Chondrocyte (in vitro differentiated cells): ENCODE measurements at regions not wholly inside any gene's neighbourhood (a gene's known extent, or its start where the extent isn't known, plus 50 kb on each side); places are given as distances from the start of the nearest gene placed in this dataset.

Source experiments
- DNase-seq: peaks from one replicate; pipeline ENCODE4 v3.0.0; 2021; ENCODE audit warnings: mixed read lengths, low spot score
- H3K27ac Mint-ChIP-seq: one replicate; pipeline ENCODE4 v1.8.0; 2021; ENCODE audit warnings: mild to moderate bottlenecking, moderate library complexity, mixed read lengths; ENCODE audit not compliant: unreplicated experiment
- H3K27me3 Mint-ChIP-seq: 2 replicates; pipeline ENCODE4 v1.8.0; 2021; ENCODE audit warnings: low read depth, mixed read lengths
- H3K36me3 Mint-ChIP-seq: 2 replicates; pipeline ENCODE4 v1.8.0; 2021; ENCODE audit warnings: low read depth, mixed read lengths
- H3K4me1 Mint-ChIP-seq: 2 replicates; pipeline ENCODE4 v1.8.0; 2021; ENCODE audit warnings: low read depth, mild to moderate bottlenecking, mixed read lengths
- H3K4me3 Mint-ChIP-seq: one replicate; pipeline ENCODE4 v1.8.0; 2021; ENCODE audit warnings: mild to moderate bottlenecking, moderate library complexity, mixed read lengths; ENCODE audit not compliant: unreplicated experiment
- H3K9me3 Mint-ChIP-seq: 2 replicates; pipeline ENCODE4 v1.8.0; 2021; ENCODE audit warnings: low read depth, mixed read lengths
- TF ChIP-seq, protein P1 (sequence below): fragments of 200-600 bp; sonication (generic); IDR thresholded peaks from 2 replicates; pipeline ENCODE4 v1.5.0; 2021; ENCODE audit warnings: antibody characterized with exemption, mild to moderate bottlenecking, moderate library complexity

DNA sequence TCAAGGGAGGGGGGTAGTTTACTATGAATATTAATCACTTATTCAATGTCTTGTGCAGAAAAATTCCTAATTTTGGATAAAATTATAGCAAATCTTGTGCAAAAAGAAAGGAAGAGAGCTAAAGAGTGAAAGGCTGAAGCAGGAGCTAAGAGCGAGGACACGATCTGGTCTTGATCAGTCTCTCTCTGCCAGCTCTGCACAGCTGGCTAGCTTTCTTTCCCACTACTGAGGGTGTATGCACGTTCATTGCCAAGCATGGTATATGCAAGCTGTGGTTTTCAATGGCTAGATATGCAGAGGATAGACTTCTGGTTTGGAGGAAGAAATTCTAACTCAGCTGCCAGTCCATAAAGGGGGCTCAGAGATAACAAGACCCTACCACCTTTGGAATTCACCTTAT, 297.3 kb downstream of the CYRIA start:
- DNase-seq, result no peak
- no peaks in the 10 kb centered on the region for H3K27me3 Mint-ChIP-seq
- peaks cover 8% of the 10 kb centered on the region for H3K9me3 Mint-ChIP-seq
- H3K36me3 Mint-ChIP-seq, result no peaks in the 10 kb centered on the region
- H3K27ac Mint-ChIP-seq, result no peak overlapping the region
- TF ChIP-seq, protein P1, sequence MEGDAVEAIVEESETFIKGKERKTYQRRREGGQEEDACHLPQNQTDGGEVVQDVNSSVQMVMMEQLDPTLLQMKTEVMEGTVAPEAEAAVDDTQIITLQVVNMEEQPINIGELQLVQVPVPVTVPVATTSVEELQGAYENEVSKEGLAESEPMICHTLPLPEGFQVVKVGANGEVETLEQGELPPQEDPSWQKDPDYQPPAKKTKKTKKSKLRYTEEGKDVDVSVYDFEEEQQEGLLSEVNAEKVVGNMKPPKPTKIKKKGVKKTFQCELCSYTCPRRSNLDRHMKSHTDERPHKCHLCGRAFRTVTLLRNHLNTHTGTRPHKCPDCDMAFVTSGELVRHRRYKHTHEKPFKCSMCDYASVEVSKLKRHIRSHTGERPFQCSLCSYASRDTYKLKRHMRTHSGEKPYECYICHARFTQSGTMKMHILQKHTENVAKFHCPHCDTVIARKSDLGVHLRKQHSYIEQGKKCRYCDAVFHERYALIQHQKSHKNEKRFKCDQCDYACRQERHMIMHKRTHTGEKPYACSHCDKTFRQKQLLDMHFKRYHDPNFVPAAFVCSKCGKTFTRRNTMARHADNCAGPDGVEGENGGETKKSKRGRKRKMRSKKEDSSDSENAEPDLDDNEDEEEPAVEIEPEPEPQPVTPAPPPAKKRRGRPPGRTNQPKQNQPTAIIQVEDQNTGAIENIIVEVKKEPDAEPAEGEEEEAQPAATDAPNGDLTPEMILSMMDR, result no peak
- H3K4me3 Mint-ChIP-seq, result no peak overlapping the region
- no peaks in the 10 kb centered on the region for H3K4me1 Mint-ChIP-seq

DNA sequence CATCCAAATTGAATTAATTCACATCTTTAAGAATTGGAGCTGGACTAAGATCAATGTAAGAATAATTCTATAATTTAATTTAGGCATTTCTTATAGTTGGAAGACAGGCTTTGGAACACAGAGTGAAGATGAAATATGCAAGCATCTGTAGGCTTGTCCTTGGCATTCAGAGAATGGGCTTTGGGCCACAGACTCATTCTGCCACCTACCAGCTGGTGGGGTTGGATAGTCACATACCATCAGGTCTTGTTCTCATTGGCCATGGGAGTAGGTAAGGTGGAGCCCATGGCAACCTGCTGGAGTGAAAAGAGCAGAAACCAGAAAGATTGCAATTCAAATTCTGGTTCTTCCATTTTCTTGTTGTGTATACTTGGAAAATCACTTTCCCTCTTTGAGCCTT, 300.3 kb downstream of the CYRIA start:
- H3K27ac Mint-ChIP-seq, result no peak overlapping the region
- no peak for DNase-seq
- H3K27me3 Mint-ChIP-seq, result no peaks in the 10 kb centered on the region
- TF ChIP-seq, protein P1, result no peak
- peaks cover 6% of the 10 kb centered on the region for H3K9me3 Mint-ChIP-seq
- H3K4me1 Mint-ChIP-seq, result peaks cover 3% of the 10 kb centered on the region
- H3K4me3 Mint-ChIP-seq, result no peak overlapping the region
- H3K36me3 Mint-ChIP-seq, result no peaks in the 10 kb centered on the region

DNA sequence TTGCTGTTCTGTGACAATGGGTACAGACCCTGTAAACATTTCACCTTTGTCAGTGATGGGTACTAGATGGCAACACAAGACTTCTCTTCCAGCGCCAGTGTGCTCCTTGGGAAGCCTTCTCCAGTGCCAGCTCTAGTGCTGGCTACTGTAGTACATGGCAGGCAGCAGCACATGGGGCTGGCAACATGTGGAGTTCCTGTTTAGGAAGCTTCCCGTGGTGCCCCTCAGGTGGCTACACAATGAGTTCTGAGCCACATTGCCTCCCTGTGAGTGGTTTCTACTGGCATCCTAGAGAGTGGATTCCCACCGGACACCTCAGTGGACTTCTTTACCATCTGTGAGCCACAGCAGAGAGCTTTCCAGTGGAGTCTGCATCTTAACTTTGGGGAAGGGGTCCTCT, 302.1 kb downstream of the CYRIA start:
- Mint-ChIP-seq H3K27ac (no peak overlapping the region), H3K4me1 (peaks cover 3% of the 10 kb centered on the region)

DNA sequence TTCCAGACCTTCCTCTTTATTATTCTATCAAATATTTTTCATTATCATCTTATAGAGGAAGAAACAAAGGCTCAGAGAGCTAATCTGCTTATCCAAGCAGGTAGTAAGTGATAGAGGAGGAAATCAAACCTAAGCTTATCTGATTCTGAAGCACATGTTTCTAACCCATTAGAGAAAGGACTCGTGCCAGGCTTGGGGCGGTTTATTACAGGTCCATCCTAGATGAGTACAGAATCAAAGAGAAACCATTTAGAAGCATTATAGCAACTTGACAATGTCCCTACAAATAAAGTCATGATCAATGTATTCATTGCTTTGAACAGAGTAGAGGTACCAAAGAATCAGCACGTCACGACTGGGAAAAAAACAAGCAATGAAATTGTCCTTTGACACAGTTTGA, 303.0 kb downstream of the CYRIA start:
- TF ChIP-seq, protein P1, result no peak
- H3K36me3 Mint-ChIP-seq, result no peaks in the 10 kb centered on the region
- H3K4me1 Mint-ChIP-seq, result peaks cover 3% of the 10 kb centered on the region
- H3K27me3 Mint-ChIP-seq, result no peaks in the 10 kb centered on the region
- H3K9me3 Mint-ChIP-seq, result peaks cover 8% of the 10 kb centered on the region
- DNase-seq, result no peak
- no peak overlapping the region for H3K27ac Mint-ChIP-seq
- no peak overlapping the region for H3K4me3 Mint-ChIP-seq

More for the DNA sequence above, 302.1 kb downstream of the CYRIA start:
- TF ChIP-seq, protein P1, result no peak
- no peak overlapping the region for H3K4me3 Mint-ChIP-seq
- no peaks in the 10 kb centered on the region for H3K36me3 Mint-ChIP-seq
- DNase-seq, result no peak
- H3K9me3 Mint-ChIP-seq, result peaks cover 8% of the 10 kb centered on the region
- H3K27me3 Mint-ChIP-seq, result no peaks in the 10 kb centered on the region

DNA sequence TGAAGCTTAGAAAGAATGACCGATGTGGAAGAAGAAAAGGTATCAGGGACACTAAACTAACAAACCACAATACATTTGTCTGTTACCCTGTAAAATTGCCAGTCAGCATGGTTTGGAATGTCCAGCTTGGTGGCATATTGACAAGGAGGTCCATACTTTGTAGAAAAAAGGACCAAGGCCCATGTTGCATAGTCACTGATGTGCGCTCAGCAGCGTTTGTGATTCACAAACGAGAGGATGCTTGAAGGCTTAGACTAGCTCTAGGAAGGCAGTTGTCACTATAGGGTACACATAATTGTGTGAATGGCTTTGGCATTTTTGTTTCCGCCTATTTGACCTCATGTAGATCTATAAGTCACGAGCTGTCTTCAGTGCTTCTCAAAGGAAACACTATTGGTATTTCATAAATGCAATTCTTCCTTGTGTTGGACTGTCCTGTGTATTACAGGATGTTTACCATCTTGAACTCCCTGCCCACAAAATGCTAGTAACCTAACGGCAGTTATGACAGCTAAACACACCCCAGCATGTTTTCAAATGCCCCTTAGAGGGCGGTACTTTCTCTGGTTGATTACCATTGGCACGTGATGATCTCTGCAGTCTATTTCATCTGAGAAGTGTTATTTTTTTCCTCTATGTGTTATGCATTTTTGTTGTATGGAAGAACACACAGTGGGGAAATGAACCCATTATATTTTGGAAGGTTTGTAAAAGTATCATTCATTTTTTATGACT, 304.2 kb downstream of the CYRIA start:
- no peak for DNase-seq
- Mint-ChIP-seq H3K4me1 (peaks cover 3% of the 10 kb centered on the region), H3K9me3 (peaks cover 11% of the 10 kb centered on the region), H3K27me3 (no peaks in the 10 kb centered on the region), H3K36me3 (no peaks in the 10 kb centered on the region), H3K4me3 (no peak overlapping the region), H3K27ac (no peak overlapping the region)
- TF ChIP-seq, protein P1, result no peak
